ENCODE measurements at regions not wholly inside any gene's neighbourhood (a gene's known extent, or its start where the extent isn't known, plus 50 kb on each side); places are given as distances from the start of the nearest gene placed in this dataset.

GRCh38 chr15:66982816-66983215, 82.6 kb upstream of the SMAD3 start:
- TF ChIP-seq EZH2 (optimal IDR thresholded peaks at IDR 0.05; ENCODE audit: low read depth, low read length), result no peak
- TF ChIP-seq, protein P1, sequence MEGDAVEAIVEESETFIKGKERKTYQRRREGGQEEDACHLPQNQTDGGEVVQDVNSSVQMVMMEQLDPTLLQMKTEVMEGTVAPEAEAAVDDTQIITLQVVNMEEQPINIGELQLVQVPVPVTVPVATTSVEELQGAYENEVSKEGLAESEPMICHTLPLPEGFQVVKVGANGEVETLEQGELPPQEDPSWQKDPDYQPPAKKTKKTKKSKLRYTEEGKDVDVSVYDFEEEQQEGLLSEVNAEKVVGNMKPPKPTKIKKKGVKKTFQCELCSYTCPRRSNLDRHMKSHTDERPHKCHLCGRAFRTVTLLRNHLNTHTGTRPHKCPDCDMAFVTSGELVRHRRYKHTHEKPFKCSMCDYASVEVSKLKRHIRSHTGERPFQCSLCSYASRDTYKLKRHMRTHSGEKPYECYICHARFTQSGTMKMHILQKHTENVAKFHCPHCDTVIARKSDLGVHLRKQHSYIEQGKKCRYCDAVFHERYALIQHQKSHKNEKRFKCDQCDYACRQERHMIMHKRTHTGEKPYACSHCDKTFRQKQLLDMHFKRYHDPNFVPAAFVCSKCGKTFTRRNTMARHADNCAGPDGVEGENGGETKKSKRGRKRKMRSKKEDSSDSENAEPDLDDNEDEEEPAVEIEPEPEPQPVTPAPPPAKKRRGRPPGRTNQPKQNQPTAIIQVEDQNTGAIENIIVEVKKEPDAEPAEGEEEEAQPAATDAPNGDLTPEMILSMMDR (IDR thresholded peaks at IDR 0.05; ENCODE audit: low read length), result no peak
- TF ChIP-seq EZH2phosphoT487 (IDR thresholded peaks at IDR 0.05; ENCODE audit: low read length), result no peak

Measured in MM.1S (cell line).